Tibial nerve (tissue), 3 donors: ENCODE measurements at regions not wholly inside any gene's neighbourhood (a gene's known extent, or its start where the extent isn't known, plus 50 kb on each side); places are given as distances from the start of the nearest gene placed in this dataset.

ENCODE experiments used
- POLR2A ChIP-seq, 2 donors: fragments of 450-650 bp; IDR thresholded peaks; one replicate each; pipeline ENCODE4 v1.6.1; 2017; ENCODE audit warnings: antibody characterized with exemption in 2 of 2, mild to moderate bottlenecking in 2 of 2, moderate library complexity in 2 of 2
- TF ChIP-seq, protein P1 (sequence below), 5 experiments: fragments of 200-600 bp in 3 of 5; fragments of 450-650 bp in 2 of 5; sonication (generic) in 3 of 5; IDR thresholded peaks; one replicate each; pipeline ENCODE4 v1.5.1; 2016 to 2019; ENCODE audit warnings: antibody characterized with exemption in 5 of 5, mild to moderate bottlenecking in 3 of 5, moderate library complexity in 2 of 5

DNA sequence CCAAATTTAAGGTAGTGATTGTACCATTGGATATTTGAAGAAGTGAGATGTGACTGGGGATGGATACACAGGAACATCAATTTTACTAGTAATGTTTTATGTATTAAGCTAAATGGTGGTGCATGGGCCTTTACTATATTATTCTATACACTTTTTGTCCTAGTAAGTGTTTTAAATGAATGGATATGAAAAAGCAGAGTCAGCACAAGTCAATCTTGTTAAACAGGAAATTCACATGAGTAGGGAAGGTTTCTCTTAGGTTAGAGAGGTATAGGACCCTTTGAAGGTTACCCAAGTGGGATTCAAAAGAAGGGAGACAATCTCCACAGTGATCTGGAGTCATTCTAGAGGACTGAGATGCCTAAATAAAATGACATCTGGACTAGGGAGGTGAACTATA, 71.8 kb upstream of the NCKAP5 start:
- TF ChIP-seq, protein P1, sequence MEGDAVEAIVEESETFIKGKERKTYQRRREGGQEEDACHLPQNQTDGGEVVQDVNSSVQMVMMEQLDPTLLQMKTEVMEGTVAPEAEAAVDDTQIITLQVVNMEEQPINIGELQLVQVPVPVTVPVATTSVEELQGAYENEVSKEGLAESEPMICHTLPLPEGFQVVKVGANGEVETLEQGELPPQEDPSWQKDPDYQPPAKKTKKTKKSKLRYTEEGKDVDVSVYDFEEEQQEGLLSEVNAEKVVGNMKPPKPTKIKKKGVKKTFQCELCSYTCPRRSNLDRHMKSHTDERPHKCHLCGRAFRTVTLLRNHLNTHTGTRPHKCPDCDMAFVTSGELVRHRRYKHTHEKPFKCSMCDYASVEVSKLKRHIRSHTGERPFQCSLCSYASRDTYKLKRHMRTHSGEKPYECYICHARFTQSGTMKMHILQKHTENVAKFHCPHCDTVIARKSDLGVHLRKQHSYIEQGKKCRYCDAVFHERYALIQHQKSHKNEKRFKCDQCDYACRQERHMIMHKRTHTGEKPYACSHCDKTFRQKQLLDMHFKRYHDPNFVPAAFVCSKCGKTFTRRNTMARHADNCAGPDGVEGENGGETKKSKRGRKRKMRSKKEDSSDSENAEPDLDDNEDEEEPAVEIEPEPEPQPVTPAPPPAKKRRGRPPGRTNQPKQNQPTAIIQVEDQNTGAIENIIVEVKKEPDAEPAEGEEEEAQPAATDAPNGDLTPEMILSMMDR (IDR thresholded peaks at IDR 0.05), result no peak
- no peak for TF ChIP-seq POLR2A (IDR thresholded peaks at IDR 0.05)
